ENCODE measurements at regions not wholly inside any gene's neighbourhood (a gene's known extent, or its start where the extent isn't known, plus 50 kb on each side); places are given as distances from the start of the nearest gene placed in this dataset.

GRCh38 chr16:86914876-86915717, 336.7 kb downstream of the FOXL1 start:
- intact Hi-C loops (cut with micrococcal nuclease), result no loop called here
- Mint-ChIP-seq H3K27me3 (ENCODE audit: low read depth) (no peaks in the 10 kb centered on the region), H3K4me3 (ENCODE audit: low read depth) (no peak overlapping the region), H3K27ac (no peak overlapping the region), H3K9me3 (no peaks in the 10 kb centered on the region), H3K4me1 (ENCODE audit: low read depth) (peaks cover 3% of the 10 kb centered on the region), H3K36me3 (ENCODE audit: low read depth) (no peaks in the 10 kb centered on the region)
- no peak for DNase-seq (ENCODE audit: low spot score)

- H3K27ac Mint-ChIP-seq, result no peak overlapping the region
- no peaks in the 10 kb centered on the region for H3K4me1 Mint-ChIP-seq (ENCODE audit: low read depth)
- no peaks in the 10 kb centered on the region for H3K36me3 Mint-ChIP-seq (ENCODE audit: low read depth)
- intact Hi-C loops (cut with micrococcal nuclease), result no loop called here
- DNase-seq (ENCODE audit: low spot score), result no peak
- H3K4me3 Mint-ChIP-seq (ENCODE audit: low read depth), result no peak overlapping the region
- H3K27me3 Mint-ChIP-seq (ENCODE audit: low read depth), result peaks cover 3% of the 10 kb centered on the region
- H3K9me3 Mint-ChIP-seq, result peaks cover 6% of the 10 kb centered on the region
These were observed 339.4 kb downstream of the FOXL1 start for GRCh38 chr16:86917471-86918365.

GRCh38 chr16:86918637-86919036, 340.3 kb downstream of the FOXL1 start:
- no peak for DNase-seq (ENCODE audit: low spot score)
- Mint-ChIP-seq H3K4me1 (ENCODE audit: low read depth) (no peaks in the 10 kb centered on the region), H3K36me3 (ENCODE audit: low read depth) (no peaks in the 10 kb centered on the region), H3K27me3 (ENCODE audit: low read depth) (peaks cover 5% of the 10 kb centered on the region), H3K9me3 (peaks cover 6% of the 10 kb centered on the region), H3K4me3 (ENCODE audit: low read depth) (no peak overlapping the region), H3K27ac (no peak overlapping the region)
- intact Hi-C loops (cut with micrococcal nuclease), result no loop called here

DNA sequence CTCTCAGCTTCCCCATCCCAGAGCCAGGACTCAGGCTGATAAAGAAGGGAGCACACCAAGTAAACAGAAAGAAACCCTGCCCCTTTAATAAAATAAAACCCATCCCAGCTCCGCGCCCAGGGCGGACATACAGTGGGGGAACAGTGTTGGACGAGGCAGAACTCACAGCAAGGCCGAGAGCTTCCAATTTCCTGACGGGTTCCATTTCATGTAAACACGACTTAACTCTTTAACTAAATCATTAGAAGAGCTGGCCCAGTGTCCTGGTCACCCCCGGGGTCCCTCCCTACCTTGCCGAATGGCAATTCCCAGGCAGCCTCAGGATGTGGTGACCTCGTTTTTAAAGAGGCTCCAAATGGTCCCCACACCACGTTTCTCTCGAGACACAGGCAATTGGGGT, 340.7 kb downstream of the FOXL1 start:
- no peaks in the 10 kb centered on the region for H3K36me3 Mint-ChIP-seq (ENCODE audit: low read depth)
- H3K4me3 Mint-ChIP-seq (ENCODE audit: low read depth), result no peak overlapping the region
- H3K27me3 Mint-ChIP-seq (ENCODE audit: low read depth), result peaks cover 6% of the 10 kb centered on the region
- no peak overlapping the region for H3K27ac Mint-ChIP-seq
- H3K4me1 Mint-ChIP-seq (ENCODE audit: low read depth), result no peaks in the 10 kb centered on the region
- no peak for DNase-seq (ENCODE audit: low spot score)
- intact Hi-C loops (cut with micrococcal nuclease), result no loop called here
- peaks cover 6% of the 10 kb centered on the region for H3K9me3 Mint-ChIP-seq

GRCh38 chr16:86919578-86920305, 341.4 kb downstream of the FOXL1 start:
- Mint-ChIP-seq H3K9me3 (peaks cover 6% of the 10 kb centered on the region), H3K27me3 (ENCODE audit: low read depth) (peaks cover 11% of the 10 kb centered on the region), H3K36me3 (ENCODE audit: low read depth) (no peaks in the 10 kb centered on the region), H3K4me1 (ENCODE audit: low read depth) (no peaks in the 10 kb centered on the region), H3K27ac (no peak overlapping the region), H3K4me3 (ENCODE audit: low read depth) (no peak overlapping the region)
- intact Hi-C loops (cut with micrococcal nuclease), result no loop called here
- no peak for DNase-seq (ENCODE audit: low spot score)

- H3K4me3 Mint-ChIP-seq (ENCODE audit: low read depth), result no peak overlapping the region
- no peaks in the 10 kb centered on the region for H3K36me3 Mint-ChIP-seq (ENCODE audit: low read depth)
- intact Hi-C loops (cut with micrococcal nuclease), result no loop called here
- peaks cover 27% of the 10 kb centered on the region for H3K27me3 Mint-ChIP-seq (ENCODE audit: low read depth)
- peaks cover 6% of the 10 kb centered on the region for H3K9me3 Mint-ChIP-seq
- no peaks in the 10 kb centered on the region for H3K4me1 Mint-ChIP-seq (ENCODE audit: low read depth)
- DNase-seq (ENCODE audit: low spot score), result no peak
- H3K27ac Mint-ChIP-seq, result no peak overlapping the region
These were observed 342.9 kb downstream of the FOXL1 start for GRCh38 chr16:86921289-86921688.

- peaks cover 33% of the 10 kb centered on the region for H3K27me3 Mint-ChIP-seq (ENCODE audit: low read depth)
- no peaks in the 10 kb centered on the region for H3K36me3 Mint-ChIP-seq (ENCODE audit: low read depth)
- no peaks in the 10 kb centered on the region for H3K4me1 Mint-ChIP-seq (ENCODE audit: low read depth)
- peaks cover 6% of the 10 kb centered on the region for H3K9me3 Mint-ChIP-seq
- no peak overlapping the region for H3K27ac Mint-ChIP-seq
- no peak overlapping the region for H3K4me3 Mint-ChIP-seq (ENCODE audit: low read depth)
- intact Hi-C loops (cut with micrococcal nuclease), result no loop called here
- DNase-seq (ENCODE audit: low spot score), result no peak
These were observed 344.0 kb downstream of the FOXL1 start for GRCh38 chr16:86922311-86922710.

DNA sequence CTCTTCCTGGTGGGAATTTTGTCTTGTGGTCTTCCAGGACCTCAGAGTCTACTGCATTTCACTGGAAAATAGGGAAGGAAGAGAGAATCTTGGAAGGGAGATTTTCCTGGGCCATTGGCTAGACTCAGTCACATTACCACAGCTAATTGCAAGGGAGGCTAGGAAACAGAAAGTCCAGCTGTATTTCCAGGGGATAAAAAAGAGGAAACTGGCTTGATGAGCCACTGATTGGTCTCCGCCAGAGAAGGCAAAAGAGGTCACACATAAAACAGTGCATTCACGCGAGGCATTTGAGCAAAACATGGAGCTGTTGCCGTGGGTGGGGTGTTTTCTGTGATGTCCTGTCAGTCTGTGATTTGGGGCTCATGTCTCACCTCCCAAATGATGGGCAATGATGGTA, 345.3 kb downstream of the FOXL1 start:
- Mint-ChIP-seq H3K36me3 (ENCODE audit: low read depth) (no peaks in the 10 kb centered on the region), H3K4me3 (ENCODE audit: low read depth) (no peak overlapping the region), H3K4me1 (ENCODE audit: low read depth) (no peaks in the 10 kb centered on the region), H3K27me3 (ENCODE audit: low read depth) (peaks cover 43% of the 10 kb centered on the region), H3K9me3 (peaks cover 6% of the 10 kb centered on the region), H3K27ac (no peak overlapping the region)
- no peak for DNase-seq (ENCODE audit: low spot score)
- intact Hi-C loops (cut with micrococcal nuclease), result no loop called here

- Mint-ChIP-seq H3K27me3 (ENCODE audit: low read depth) (peaks cover 52% of the 10 kb centered on the region), H3K36me3 (ENCODE audit: low read depth) (no peaks in the 10 kb centered on the region), H3K27ac (no peak overlapping the region), H3K4me3 (ENCODE audit: low read depth) (no peak overlapping the region), H3K4me1 (ENCODE audit: low read depth) (no peaks in the 10 kb centered on the region), H3K9me3 (peaks cover 6% of the 10 kb centered on the region)
- DNase-seq (ENCODE audit: low spot score), result no peak
- intact Hi-C loops (cut with micrococcal nuclease), result no loop called here
These were observed 346.2 kb downstream of the FOXL1 start for GRCh38 chr16:86924537-86924936.

DNA sequence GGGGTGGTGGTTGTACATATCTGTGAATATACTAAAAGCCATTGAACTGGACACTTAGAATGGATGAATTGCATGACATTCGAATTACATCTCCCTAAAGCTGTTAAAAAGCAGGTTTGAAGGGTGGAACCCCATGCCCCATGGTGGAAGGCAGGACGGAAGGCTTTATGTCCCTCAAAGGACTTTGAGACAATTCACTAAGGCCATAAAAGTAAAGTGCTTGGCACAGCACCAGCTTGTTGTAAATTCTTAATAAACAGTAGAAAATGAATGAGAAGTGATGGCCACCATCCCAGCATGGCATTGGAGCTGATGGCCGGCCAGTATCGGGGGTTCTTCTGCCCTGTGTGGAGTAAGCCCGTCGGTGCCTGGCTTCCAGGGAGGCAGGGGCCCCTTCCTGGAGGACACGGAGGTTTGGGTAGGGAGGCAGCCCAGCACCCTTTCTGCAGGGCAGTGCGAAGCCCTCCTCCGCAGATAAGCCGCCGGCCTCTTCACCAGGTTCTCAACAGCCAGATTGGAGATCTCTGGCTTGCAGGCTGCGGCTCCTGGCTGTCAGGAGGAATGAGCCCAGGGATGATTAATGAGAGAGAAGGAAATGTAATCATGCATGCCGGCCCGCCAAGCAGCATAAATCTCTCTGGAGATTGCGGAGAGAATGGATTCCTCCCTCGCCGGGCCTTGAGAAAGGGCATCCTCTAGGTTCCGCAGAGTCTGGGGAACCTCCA, 346.9 kb downstream of the FOXL1 start:
- DNase-seq (ENCODE audit: low spot score), result no peak
- Mint-ChIP-seq H3K27ac (no peak overlapping the region), H3K27me3 (ENCODE audit: low read depth) (peaks cover 56% of the 10 kb centered on the region), H3K9me3 (peaks cover 6% of the 10 kb centered on the region), H3K4me1 (ENCODE audit: low read depth) (no peaks in the 10 kb centered on the region), H3K4me3 (ENCODE audit: low read depth) (no peak overlapping the region), H3K36me3 (ENCODE audit: low read depth) (no peaks in the 10 kb centered on the region)
- intact Hi-C loops (cut with micrococcal nuclease), result no loop called here

GRCh38 chr16:86926181-86927094, 348.1 kb downstream of the FOXL1 start:
- Mint-ChIP-seq H3K9me3 (peaks cover 5% of the 10 kb centered on the region), H3K36me3 (ENCODE audit: low read depth) (no peaks in the 10 kb centered on the region), H3K27ac (no peak overlapping the region), H3K4me3 (ENCODE audit: low read depth) (no peak overlapping the region), H3K27me3 (ENCODE audit: low read depth) (peaks cover 59% of the 10 kb centered on the region), H3K4me1 (ENCODE audit: low read depth) (no peaks in the 10 kb centered on the region)
- intact Hi-C loops (cut with micrococcal nuclease), result no loop called here
- no peak for DNase-seq (ENCODE audit: low spot score)

Measured in activated T-helper 2 cell treated with anti-CD3 and anti-CD28 coated beads, Interferon-gamma antibody, Interleukin-2, Interleukin-4, amounts not matched to agents 10 μg/mL and 5 μg/mL and 100 μg/mL, durations not matched to agents 14 hours and 24 hours and 36 hours (primary cell).